H1 (cell line): ENCODE measurements at regions not wholly inside any gene's neighbourhood (a gene's known extent, or its start where the extent isn't known, plus 50 kb on each side); places are given as distances from the start of the nearest gene placed in this dataset.

Experiments
- CTCF ChIA-PET: fragments of 300-600 bp; sonication (Branson Sonifier 250); formaldehyde crosslinking; loops from one replicate; lab custom pipeline; 2021; ENCODE audit not compliant: partially characterized antibody; lab: Charles Lee
- POLR2A ChIA-PET: fragments of 300-600 bp; sonication (Branson Sonifier 250); formaldehyde crosslinking; loops from one replicate; lab custom pipeline; 2021; ENCODE audit warnings: inconsistent platforms; ENCODE audit not compliant: partially characterized antibody; lab: Charles Lee
- DNase-seq, 2 experiments: peaks; one replicate each; pipeline versions ENCODE4 v3.0.0 to v3.0.0-alpha.2; 2010 to 2022; ENCODE audit warnings: low spot score in 2 of 2, low read depth in 1 of 2, mixed read lengths in 1 of 2
- FAIRE-seq: peaks from 2 replicates; lab custom pipeline; 2011; peaks lifted over from hg19 to GRCh38; lab: Jason Lieb, UNC
- H2AFZ ChIP-seq: 2 replicates; pipeline ENCODE4 v1.8.1; 2012; ENCODE audit warnings: low read length, inconsistent platforms
- H2AK5ac ChIP-seq: 2 replicates; pipeline ENCODE4 v1.6.1; 2013; ENCODE audit warnings: low read depth, low read length
- H2BK120ac ChIP-seq: replicated peaks from 2 replicates; pipeline ENCODE3; 2013; ENCODE audit warnings: low read depth, low read length, inconsistent platforms
- H2BK12ac ChIP-seq: 2 replicates; pipeline ENCODE4 v1.6.1; 2013; ENCODE audit warnings: low read depth, low read length
- H2BK15ac ChIP-seq: 2 replicates; pipeline ENCODE4 v1.6.1; 2013; ENCODE audit warnings: low read length
- H2BK20ac ChIP-seq: 2 replicates; pipeline ENCODE4 v1.6.1; 2013; ENCODE audit warnings: low read length
- H2BK5ac ChIP-seq: 2 replicates; pipeline ENCODE4 v1.6.1; 2013; ENCODE audit warnings: low read depth, low read length
- H3K14ac ChIP-seq: 2 replicates; pipeline ENCODE4 v1.6.1; 2013; ENCODE audit warnings: inconsistent platforms; ENCODE audit not compliant: insufficient read length
- H3K18ac ChIP-seq: 2 replicates; pipeline ENCODE4 v1.6.1; 2013; ENCODE audit warnings: low read length; ENCODE audit errors: extremely low read depth
- H3K23ac ChIP-seq: 2 replicates; pipeline ENCODE4 v1.6.1; 2013; ENCODE audit warnings: inconsistent platforms; ENCODE audit not compliant: insufficient read length
- H3K23me2 ChIP-seq: 2 replicates; pipeline ENCODE4 v1.6.1; 2013; ENCODE audit warnings: low read depth, low read length
- H3K27ac ChIP-seq: 2 replicates; pipeline ENCODE4 v1.6.1; 2011; ENCODE audit warnings: low read depth, low read length, inconsistent platforms
- H3K27me3 ChIP-seq, 4 experiments: replicated peaks in 1 of 4; 1 replicate in 1 of 4; 2 replicates in 3 of 4; pipeline versions ENCODE4 v1.6.1 to v1.8.1; 2011 to 2013; ENCODE audit warnings: low read length in 3 of 4, mild to moderate bottlenecking in 3 of 4, inconsistent platforms in 2 of 4, mixed read lengths in 2 of 4, moderate library complexity in 1 of 4; ENCODE audit not compliant: control insufficient read depth in 3 of 4, insufficient read depth in 3 of 4; ENCODE audit errors: extremely low read depth in 1 of 4
- H3K36me3 ChIP-seq, 4 experiments: 2 replicates each; pipeline versions ENCODE4 v1.6.1 to v1.8.1; 2011 to 2013; ENCODE audit warnings: mild to moderate bottlenecking in 4 of 4, low read length in 3 of 4, moderate library complexity in 2 of 4, control low read depth in 1 of 4, inconsistent platforms in 1 of 4; ENCODE audit not compliant: insufficient read depth in 4 of 4, control insufficient read depth in 2 of 4
- H3K4ac ChIP-seq: replicated peaks from 2 replicates; pipeline ENCODE3; 2013; ENCODE audit warnings: low read length, low read depth, mixed read lengths, inconsistent platforms; ENCODE audit not compliant: insufficient read length
- H3K4me1 ChIP-seq, 4 experiments: replicated peaks in 1 of 4; 1 replicate in 1 of 4; 2 replicates in 3 of 4; pipeline versions ENCODE4 v1.6.1 to v1.8.1; 2011 to 2013; ENCODE audit warnings: low read length in 3 of 4, inconsistent platforms in 2 of 4, mixed read lengths in 1 of 4; ENCODE audit not compliant: insufficient read depth in 4 of 4, control insufficient read depth in 3 of 4
- H3K4me2 ChIP-seq, 2 experiments: 2 replicates each; pipeline versions ENCODE4 v1.6.1 to v1.8.1; 2011 to 2013; ENCODE audit warnings: low read depth in 2 of 2, low read length in 2 of 2, control low read depth in 1 of 2, inconsistent platforms in 1 of 2, mild to moderate bottlenecking in 1 of 2; ENCODE audit not compliant: insufficient read depth in 1 of 2
- H3K4me3 ChIP-seq, 4 experiments: fragments of 200-600, 300-600 bp in 1 of 4; sonication (generic), shearing (Covaris generic), sonication (Bioruptor Twin) in 1 of 4; 2 replicates each; pipeline versions ENCODE4 v1.5.1 to v1.8.1; 2011 to 2016; ENCODE audit warnings: low read length in 4 of 4, low read depth in 3 of 4, control low read depth in 2 of 4, inconsistent platforms in 2 of 4, mild to moderate bottlenecking in 2 of 4, mixed read lengths in 1 of 4, moderate library complexity in 1 of 4; ENCODE audit not compliant: insufficient read depth in 2 of 4; ENCODE audit errors: extremely low read depth in 1 of 4
- H3K56ac ChIP-seq: replicated peaks from 2 replicates; pipeline ENCODE3; 2013; ENCODE audit warnings: low read depth, mild to moderate bottlenecking, mixed read lengths, low read length, inconsistent platforms; ENCODE audit not compliant: insufficient read length
- H3K79me1 ChIP-seq: 2 replicates; pipeline ENCODE4 v1.6.1; 2013; ENCODE audit warnings: low read depth, low read length, control low read depth
- H3K79me2 ChIP-seq, 2 experiments: 2 replicates each; pipeline versions ENCODE4 v1.6.1 to v1.8.1; 2012 to 2013; ENCODE audit warnings: low read length in 2 of 2, mild to moderate bottlenecking in 2 of 2, inconsistent platforms in 1 of 2; ENCODE audit not compliant: insufficient read depth in 2 of 2, control insufficient read depth in 1 of 2
- H3K9ac ChIP-seq, 4 experiments: replicated peaks in 1 of 4; 1 replicate in 1 of 4; 2 replicates in 3 of 4; pipeline versions ENCODE4 v1.6.1 to v1.8.1; 2011 to 2013; ENCODE audit warnings: low read depth in 3 of 4, low read length in 3 of 4, control low read depth in 2 of 4, mild to moderate bottlenecking in 2 of 4, moderate library complexity in 2 of 4, inconsistent platforms in 1 of 4; ENCODE audit errors: extremely low read depth in 1 of 4
- H3K9me3 ChIP-seq, 2 experiments: 2 replicates each; pipeline versions ENCODE4 v1.6.1 to v1.8.1; 2012 to 2013; ENCODE audit warnings: mild to moderate bottlenecking in 2 of 2, moderate library complexity in 2 of 2, control low read depth in 1 of 2, inconsistent platforms in 1 of 2, low read depth in 1 of 2, low read length in 1 of 2, mixed read lengths in 1 of 2; ENCODE audit not compliant: insufficient read depth in 2 of 2
- H4K20me1 ChIP-seq, 2 experiments: replicated peaks in 1 of 2; 2 replicates each; pipeline versions ENCODE3 to v1.8.1; 2011 to 2013; ENCODE audit warnings: inconsistent platforms in 2 of 2, low read length in 2 of 2, mild to moderate bottlenecking in 1 of 2; ENCODE audit not compliant: insufficient read depth in 2 of 2, control insufficient read depth in 1 of 2
- H4K5ac ChIP-seq: 2 replicates; pipeline ENCODE4 v1.6.1; 2013; ENCODE audit warnings: low read length, low read depth, mixed read lengths, inconsistent platforms; ENCODE audit not compliant: insufficient read length
- H4K8ac ChIP-seq: 2 replicates; pipeline ENCODE4 v1.8.0; 2013; ENCODE audit warnings: mild to moderate bottlenecking, moderate library complexity, low read length, inconsistent platforms; ENCODE audit not compliant: insufficient read depth; ENCODE audit errors: extremely low read depth
- H4K91ac ChIP-seq: replicated peaks from 2 replicates; pipeline ENCODE3; 2013; ENCODE audit warnings: low read length, mixed read lengths, inconsistent platforms; ENCODE audit not compliant: insufficient read length
- EZH2 ChIP-seq: fragments of 200-600 bp; sonication (generic); IDR thresholded peaks from 2 replicates; pipeline ENCODE4 v1.7.1; 2012; ENCODE audit warnings: low read depth, mild to moderate bottlenecking, moderate library complexity, low read length, inconsistent platforms; ENCODE audit not compliant: severe bottlenecking
- JUND ChIP-seq: IDR thresholded peaks from 2 replicates; pipeline ENCODE4 v1.6.1; 2011; ENCODE audit warnings: mild to moderate bottlenecking, improper control_type of control experiment, low read length
- ZNF274 ChIP-seq: IDR thresholded peaks from 2 replicates; pipeline ENCODE4 v1.7.0; 2012; ENCODE audit warnings: low read length, borderline replicate concordance; ENCODE audit errors: extremely low read depth

- Histone ChIP-seq H3K4me3 (no peak overlapping the region), H3K36me3 (no peaks in the 10 kb centered on the region), H2AK5ac (no peak overlapping the region), H3K23me2 (no peaks in the 10 kb centered on the region), H3K4me2 (no peak overlapping the region), H2BK5ac (no peak overlapping the region), H3K9ac (no peak overlapping the region), H2BK120ac (no peak overlapping the region), H2AFZ (no peak overlapping the region), H3K4ac (no peak overlapping the region), H2BK15ac (no peak overlapping the region), H4K91ac (no peak overlapping the region), H3K79me2 (no peaks in the 10 kb centered on the region), H3K4me1 (0 out of 7 replicates have a peak, but pooled peaks cover 0 to 2% (median 0%) of the 10 kb centered on the region in 4 experiments), H3K9me3 (no peaks in the 10 kb centered on the region), H4K20me1 (no peaks in the 10 kb centered on the region), H4K8ac (no peak overlapping the region), H4K5ac (no peak overlapping the region), H3K56ac (no peak overlapping the region), H3K27me3 (no peaks in the 10 kb centered on the region), H3K23ac (no peak overlapping the region), H3K79me1 (no peaks in the 10 kb centered on the region), H2BK12ac (no peak overlapping the region), H3K27ac (no peak overlapping the region), H3K14ac (no peak overlapping the region), H2BK20ac (no peak overlapping the region), H3K18ac (no peak overlapping the region)
- TF ChIP-seq EZH2 (no peak), ZNF274 (no peak), JUND (no peak)
- FAIRE-seq (no peak), DNase-seq (no peak)
- ChIA-PET CTCF (no interaction called here), POLR2A (no interaction called here)
Observed at GRCh38 chr1:83808536-83808935, 190.4 kb downstream of the TTLL7 start.
